Prostate gland (tissue), 2 donors: ENCODE measurements at regions not wholly inside any gene's neighbourhood (a gene's known extent, or its start where the extent isn't known, plus 50 kb on each side); places are given as distances from the start of the nearest gene placed in this dataset.
"Not testable (repeated sequence)": the region's sequence is repeated elsewhere in the genome, so short reads cannot be mapped to it uniquely, and the experiment has no call there.

Experiments
- CTCF ChIP-seq, 4 experiments: fragments of 200-600 bp in 2 of 4; fragments of 450-650 bp in 2 of 4; sonication (generic) in 2 of 4; IDR thresholded peaks; 1 replicate in 3 of 4; 2 replicates in 1 of 4; pipeline ENCODE4 v1.5.1; 2016 to 2019; ENCODE audit warnings: antibody characterized with exemption in 4 of 4, mild to moderate bottlenecking in 2 of 4, moderate library complexity in 2 of 4
- POLR2A ChIP-seq: fragments of 450-650 bp; IDR thresholded peaks from one replicate; pipeline ENCODE4 v1.6.1; 2016; ENCODE audit warnings: antibody characterized with exemption, mild to moderate bottlenecking
- POLR2AphosphoS5 ChIP-seq: sonication (generic); formaldehyde crosslinking; IDR thresholded peaks from one replicate; pipeline ENCODE4 v1.6.1; 2017; ENCODE audit warnings: antibody characterized with exemption

- TF ChIP-seq POLR2AphosphoS5; CTCF (IDR thresholded peaks at IDR 0.05); POLR2A: not testable (repeated sequence)
Measured at GRCh38 chr11:67920546-67920945, 83.4 kb downstream of the UNC93B1 start.
